MM.1S (cell line): ENCODE measurements at regions not wholly inside any gene's neighbourhood (a gene's known extent, or its start where the extent isn't known, plus 50 kb on each side); places are given as distances from the start of the nearest gene placed in this dataset.

ENCODE experiments used
- DNase-seq: peaks from one replicate; pipeline ENCODE4 v3.0.0-alpha.2; 2015
- H2AFZ ChIP-seq: fragments of 300-600 bp; sonication (generic); 2 replicates; pipeline ENCODE4 v1.6.0; 2016; ENCODE audit warnings: antibody characterized with exemption, low read length
- H3F3A ChIP-seq: fragments of 300-600 bp; sonication (generic); 2 replicates; pipeline ENCODE4 v1.6.1; 2016; ENCODE audit warnings: mild to moderate bottlenecking, antibody characterized with exemption, low read length, moderate library complexity, mixed read lengths; ENCODE audit not compliant: insufficient read depth
- H3K27ac ChIP-seq: fragments of 300-600 bp; sonication (generic); 2 replicates; pipeline ENCODE4 v1.5.1; 2016; ENCODE audit warnings: mild to moderate bottlenecking, low read length
- H3K27me3 ChIP-seq: fragments of 300-600 bp; sonication (generic); replicated peaks from 2 replicates; pipeline ENCODE4 v1.6.0; 2016; ENCODE audit warnings: low read length; ENCODE audit not compliant: insufficient read depth
- H3K36me3 ChIP-seq: fragments of 300-600 bp; sonication (generic); replicated peaks from 2 replicates; pipeline ENCODE4 v1.6.1; 2016; ENCODE audit warnings: mild to moderate bottlenecking, low read length, mixed read lengths; ENCODE audit not compliant: insufficient read depth
- H3K4me1 ChIP-seq: fragments of 300-600 bp; sonication (generic); 2 replicates; pipeline ENCODE4 v1.6.1; 2016; ENCODE audit warnings: low read length, mixed read lengths
- H3K4me2 ChIP-seq: fragments of 300-600 bp; sonication (generic); 2 replicates; pipeline ENCODE4 v1.6.0; 2016; ENCODE audit warnings: low read depth, low read length
- H3K4me3 ChIP-seq: fragments of 300-600 bp; sonication (generic); 2 replicates; pipeline ENCODE4 v1.5.1; 2016; ENCODE audit warnings: low read length, mixed read lengths
- H3K79me2 ChIP-seq: fragments of 300-600 bp; sonication (generic); 2 replicates; pipeline ENCODE4 v1.6.1; 2016; ENCODE audit warnings: mixed run types, low read length, mixed read lengths
- H3K9ac ChIP-seq: fragments of 300-600 bp; sonication (generic); 2 replicates; pipeline ENCODE4 v1.6.1; 2016; ENCODE audit warnings: low read length, mixed read lengths
- H3K9me2 ChIP-seq: fragments of 300-600 bp; sonication (generic); replicated peaks from 2 replicates; pipeline ENCODE4 v1.6.1; 2016; ENCODE audit warnings: mild to moderate bottlenecking, low read length, mixed read lengths; ENCODE audit not compliant: insufficient read depth
- H3K9me3 ChIP-seq: fragments of 300-600 bp; sonication (generic); replicated peaks from 2 replicates; pipeline ENCODE4 v1.6.1; 2016; ENCODE audit warnings: mild to moderate bottlenecking, low read length, mixed read lengths; ENCODE audit not compliant: insufficient read depth
- H4K20me1 ChIP-seq: fragments of 300-600 bp; sonication (generic); 2 replicates; pipeline ENCODE4 v1.6.1; 2016; ENCODE audit warnings: mild to moderate bottlenecking, low read length, moderate library complexity, mixed read lengths; ENCODE audit not compliant: insufficient read depth
- CTCF ChIP-seq: fragments of 300-600 bp; sonication (generic); IDR thresholded peaks from 2 replicates; pipeline ENCODE4 v1.5.1; 2016; ENCODE audit warnings: antibody characterized with exemption, low read length, mixed read lengths
- EZH2 ChIP-seq: fragments of 300-600 bp; sonication (generic); optimal IDR thresholded peaks from 2 replicates; pipeline ENCODE3; 2017; ENCODE audit warnings: low read depth, mild to moderate bottlenecking, antibody characterized with exemption, low read length, mixed read lengths
- EZH2phosphoT487 ChIP-seq: fragments of 300-600 bp; sonication (generic); IDR thresholded peaks from 2 replicates; pipeline ENCODE4 v1.6.1; 2018; ENCODE audit warnings: antibody characterized with exemption, low read length

- Histone ChIP-seq H3K27me3 (no peaks in the 10 kb centered on the region), H3K9me2 (no peaks in the 10 kb centered on the region), H2AFZ (no peak overlapping the region), H3F3A (no peaks in the 10 kb centered on the region), H3K36me3 (no peaks in the 10 kb centered on the region), H4K20me1 (no peaks in the 10 kb centered on the region), H3K4me3 (no peak overlapping the region), H3K9me3 (no peaks in the 10 kb centered on the region), H3K27ac (no peak overlapping the region), H3K4me1 (no peaks in the 10 kb centered on the region), H3K9ac (no peak overlapping the region), H3K4me2 (no peak overlapping the region), H3K79me2 (no peaks in the 10 kb centered on the region)
- no peak for DNase-seq
- TF ChIP-seq CTCF (no peak), EZH2phosphoT487 (no peak), EZH2 (no peak)
These were observed 121.0 kb downstream of the AKAP11 start for GRCh38 chr13:42392716-42393572.

- H3K4me3 ChIP-seq, result no peak overlapping the region
- H3K9me2 ChIP-seq, result no peaks in the 10 kb centered on the region
- no peaks in the 10 kb centered on the region for H3F3A ChIP-seq
- H4K20me1 ChIP-seq, result no peaks in the 10 kb centered on the region
- no peak overlapping the region for H3K27ac ChIP-seq
- H3K36me3 ChIP-seq, result no peaks in the 10 kb centered on the region
- no peaks in the 10 kb centered on the region for H3K9me3 ChIP-seq
- no peak overlapping the region for H2AFZ ChIP-seq
- no peaks in the 10 kb centered on the region for H3K27me3 ChIP-seq
- H3K4me1 ChIP-seq, result no peaks in the 10 kb centered on the region
- H3K9ac ChIP-seq, result no peak overlapping the region
- DNase-seq, result no peak
- no peaks in the 10 kb centered on the region for H3K79me2 ChIP-seq
- TF ChIP-seq CTCF (no peak), EZH2 (no peak), EZH2phosphoT487 (no peak)
- no peak overlapping the region for H3K4me2 ChIP-seq
These were observed 121.8 kb downstream of the AKAP11 start for GRCh38 chr13:42393573-42394360.

- Histone ChIP-seq H2AFZ (no peak overlapping the region), H3K27ac (no peak overlapping the region), H3K9me3 (no peaks in the 10 kb centered on the region), H3F3A (no peaks in the 10 kb centered on the region), H3K4me3 (no peak overlapping the region), H3K27me3 (no peaks in the 10 kb centered on the region), H3K4me1 (no peaks in the 10 kb centered on the region), H3K9me2 (no peaks in the 10 kb centered on the region), H3K36me3 (no peaks in the 10 kb centered on the region), H3K9ac (no peak overlapping the region), H3K79me2 (no peaks in the 10 kb centered on the region), H3K4me2 (no peak overlapping the region), H4K20me1 (no peaks in the 10 kb centered on the region)
- no peak for DNase-seq
- no peak for TF ChIP-seq EZH2phosphoT487
- TF ChIP-seq CTCF, result no peak
- TF ChIP-seq EZH2, result no peak
These were observed 122.4 kb downstream of the AKAP11 start for GRCh38 chr13:42394361-42394708.
